GM19240 (cell line): ENCODE measurements at regions not wholly inside any gene's neighbourhood (a gene's known extent, or its start where the extent isn't known, plus 50 kb on each side); places are given as distances from the start of the nearest gene placed in this dataset.
A peak's percentile ranks its signal among the peaks of the same experiment; 100 is the strongest.
"Not testable (repeated sequence)": the region's sequence is repeated elsewhere in the genome, so short reads cannot be mapped to it uniquely, and the experiment has no call there.

ENCODE experiments used
- DNase-seq: peaks from one replicate; pipeline ENCODE4 v3.0.0; 2011; ENCODE audit warnings: low spot score; ENCODE audit not compliant: insufficient read length

DNA sequence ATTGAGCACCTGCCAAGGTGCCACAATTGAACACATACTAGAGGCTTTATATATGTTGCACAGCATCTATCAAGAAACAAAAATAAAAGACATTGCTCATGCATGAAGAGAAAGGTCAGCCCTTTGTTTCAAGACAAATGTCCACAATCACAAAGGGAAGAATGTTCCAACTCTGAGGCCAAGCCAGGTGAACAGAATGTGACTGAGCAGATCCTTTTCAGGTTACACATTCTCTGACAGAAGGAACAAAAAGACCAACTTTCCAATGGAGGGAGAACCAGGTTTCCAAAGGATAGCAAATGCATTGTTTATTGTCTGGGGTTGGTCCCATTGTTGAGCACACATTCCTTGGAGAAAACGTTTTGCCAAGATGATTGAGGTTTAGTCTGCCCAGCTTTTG is 50.2 kb upstream of the FAM174B start:
- no peak for DNase-seq

DNA sequence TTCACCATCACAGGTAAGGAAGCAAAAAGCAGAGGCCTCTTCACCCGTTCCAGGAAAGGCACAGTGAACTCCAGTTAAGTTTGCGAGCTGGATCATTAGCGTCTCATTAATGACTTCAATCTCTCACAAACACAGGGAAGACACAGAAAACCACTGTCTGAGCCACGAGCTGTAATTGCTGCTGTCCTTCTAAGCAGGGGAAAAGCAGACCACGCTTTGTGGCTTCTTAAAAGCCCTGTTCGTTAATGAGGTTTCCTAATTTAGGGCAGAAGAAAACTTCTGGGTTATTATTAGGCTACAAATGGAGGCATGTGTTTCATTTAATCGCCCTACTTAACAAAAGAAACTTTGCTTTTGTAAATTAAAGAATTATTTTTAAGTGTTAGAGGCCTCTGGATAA is 50.6 kb upstream of the FAM174B start:
- DNase-seq: no peak

DNA sequence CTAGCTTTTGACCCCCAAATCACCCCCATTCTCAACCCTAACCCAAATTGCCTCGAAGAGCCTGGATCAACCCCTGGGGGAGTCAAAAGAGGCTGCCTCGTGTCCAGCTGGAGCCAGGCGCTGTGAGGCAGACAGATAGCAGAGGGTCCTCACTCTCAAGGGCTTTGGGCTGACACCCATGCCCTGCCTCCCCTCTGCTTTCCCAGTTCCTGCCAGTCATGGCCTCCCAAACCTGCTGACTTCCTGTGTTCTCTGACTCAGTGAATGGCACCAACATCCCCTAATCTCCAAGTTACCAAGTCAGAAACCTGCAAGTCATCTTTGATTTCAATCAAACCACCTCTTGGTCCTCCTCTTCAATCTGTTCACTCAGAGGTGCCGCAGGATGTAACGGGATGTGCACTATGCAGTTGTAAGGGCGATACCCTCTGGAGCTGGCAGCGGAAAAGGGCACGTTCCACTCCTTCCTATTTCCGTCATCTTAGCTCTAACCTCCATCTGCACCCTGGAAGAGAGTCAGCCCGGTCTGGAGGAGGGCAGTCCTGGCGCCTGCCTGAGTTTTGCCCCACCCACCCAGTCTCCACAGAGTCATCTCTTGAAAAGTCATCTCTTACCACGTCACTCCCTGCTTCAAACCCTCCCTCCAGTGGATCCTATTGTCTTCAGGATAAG is 52.4 kb upstream of the FAM174B start:
- no peak for DNase-seq

DNA sequence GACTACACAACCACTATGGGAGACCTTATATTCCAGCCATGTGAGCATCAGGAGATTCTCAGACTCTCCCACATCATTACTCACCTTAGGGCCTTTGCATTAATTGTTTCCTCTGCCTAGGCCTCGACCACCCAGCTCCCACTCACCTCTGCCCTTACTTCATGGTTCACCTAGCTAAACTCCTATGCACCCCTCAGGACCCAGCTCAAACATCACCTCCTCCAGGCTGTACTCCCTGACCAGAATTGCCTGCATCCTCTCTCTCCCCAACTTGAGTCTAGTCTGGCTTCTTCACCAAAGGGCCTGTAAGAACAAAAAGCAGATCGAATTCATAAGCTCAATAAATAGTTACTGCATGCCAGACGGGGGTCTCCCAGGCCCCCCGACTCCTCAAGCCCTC is 53.1 kb upstream of the FAM174B start:
- no peak for DNase-seq

DNA sequence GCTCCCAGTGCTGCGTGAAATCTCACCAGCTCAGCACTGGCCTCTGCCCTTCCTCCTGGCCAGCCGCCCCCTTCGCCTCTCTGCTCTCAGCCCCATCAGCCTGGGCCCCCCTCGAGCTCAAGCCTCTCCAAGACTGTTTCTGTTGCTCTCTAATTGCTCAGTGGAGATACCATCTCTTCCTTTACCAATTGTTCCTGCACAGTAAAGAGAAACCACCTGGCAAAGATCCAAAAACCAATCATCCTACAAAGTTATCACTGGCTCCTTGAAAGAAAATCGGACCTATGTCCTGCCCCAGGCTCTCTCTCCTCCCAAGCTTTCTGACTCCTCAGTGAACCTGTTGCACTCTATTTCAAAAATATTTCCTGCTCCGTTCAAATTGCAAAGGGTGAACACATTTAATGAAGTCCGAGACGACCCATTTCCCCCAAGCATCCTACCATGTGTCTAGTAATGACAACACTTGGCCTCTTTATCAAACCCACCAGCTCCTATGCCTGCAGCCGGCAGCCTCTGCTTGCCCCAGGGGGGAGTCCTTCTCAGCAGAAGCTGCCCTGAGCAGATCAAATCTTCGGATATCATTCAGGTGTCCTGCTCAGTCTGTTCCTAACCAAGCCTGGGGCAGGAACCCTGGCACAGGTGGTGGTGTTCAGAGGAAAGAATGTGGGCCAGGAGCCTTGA is 53.7 kb upstream of the FAM174B start:
- no peak for DNase-seq

DNA sequence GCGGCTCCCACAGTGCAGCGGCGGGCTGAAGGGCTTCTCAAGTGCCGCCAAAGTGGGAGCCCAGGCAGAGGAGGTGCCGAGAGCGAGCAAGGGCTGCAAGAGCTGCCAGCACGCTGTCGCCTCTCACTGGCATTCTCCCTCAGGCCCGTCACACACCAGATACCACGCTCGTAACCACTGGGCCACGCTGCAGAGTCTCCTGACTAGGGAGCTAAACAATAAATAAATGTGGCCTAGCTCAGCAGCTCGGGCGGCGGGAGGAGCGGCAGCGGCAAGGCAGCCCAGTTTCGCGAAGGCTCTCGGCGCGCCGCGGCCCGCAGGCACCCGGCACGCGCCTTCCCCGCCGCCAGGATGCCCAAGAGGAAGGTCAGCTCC is 55.9 kb upstream of the FAM174B start:
- no peak for DNase-seq

DNA sequence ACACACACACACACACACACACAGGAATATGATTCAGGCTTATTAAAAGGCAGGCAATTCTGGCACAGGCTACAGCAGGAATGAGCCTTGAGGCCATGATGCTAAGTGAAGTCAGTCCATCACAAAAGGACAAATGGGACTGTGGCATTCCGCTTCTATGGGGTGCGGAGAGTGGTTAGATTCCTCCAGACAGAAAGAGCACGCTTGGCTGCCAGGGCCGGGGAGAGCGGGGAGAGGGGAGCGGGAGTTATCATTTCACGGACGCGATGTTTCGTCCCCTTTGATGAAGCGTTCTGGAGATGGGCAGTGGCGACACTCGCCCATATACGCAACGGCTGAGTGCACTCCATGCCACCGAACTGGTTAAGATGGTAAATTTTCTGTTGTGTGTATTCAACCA is 58.5 kb upstream of the FAM174B start:
- DNase-seq: no peak

DNA sequence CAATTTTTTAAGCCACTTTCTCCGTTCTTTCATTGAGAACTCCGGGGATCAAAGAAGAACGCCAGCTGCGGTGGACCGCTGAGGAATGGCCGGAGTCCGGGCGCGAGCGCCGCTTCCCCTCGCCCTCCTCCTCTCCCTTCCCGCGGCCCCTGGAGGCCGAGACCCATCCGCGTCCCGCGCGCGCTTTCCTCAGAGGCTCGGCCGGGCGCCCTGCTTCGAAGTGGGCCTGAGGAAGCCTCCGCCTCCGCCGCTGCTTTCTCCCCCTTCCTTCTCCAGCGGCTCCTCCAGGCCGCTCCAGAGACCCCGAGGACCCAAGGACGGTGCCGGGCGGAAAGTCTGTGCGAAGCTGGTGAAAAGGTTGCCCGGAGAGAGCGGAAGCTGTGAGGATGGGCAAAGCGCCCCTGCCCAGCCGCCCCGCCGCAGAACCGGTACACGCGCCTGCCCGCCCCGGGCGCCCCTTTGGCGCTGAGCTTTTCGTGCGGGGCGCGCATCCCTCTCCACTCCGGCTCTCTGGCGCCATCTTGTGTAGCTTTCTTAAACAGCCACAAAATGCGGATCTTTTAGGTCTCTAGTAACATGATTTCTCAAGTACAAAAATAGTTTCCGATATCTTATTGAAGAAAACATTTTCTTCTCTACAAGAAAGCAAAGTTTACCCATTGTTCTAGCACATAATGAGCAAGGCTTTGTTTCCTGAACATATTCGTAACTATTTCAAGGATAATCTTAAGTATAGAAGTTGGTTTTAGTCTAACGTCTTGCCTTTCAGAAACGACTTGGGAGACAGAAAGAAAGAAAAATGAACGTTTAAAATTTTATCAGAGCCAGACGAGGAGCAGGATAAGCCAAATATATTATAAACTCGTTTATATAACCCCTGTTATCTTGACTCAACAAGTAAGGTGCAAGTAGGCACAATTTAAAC is 59.2 kb upstream of the FAM174B start:
- DNase-seq: peak; percentile 56

DNA sequence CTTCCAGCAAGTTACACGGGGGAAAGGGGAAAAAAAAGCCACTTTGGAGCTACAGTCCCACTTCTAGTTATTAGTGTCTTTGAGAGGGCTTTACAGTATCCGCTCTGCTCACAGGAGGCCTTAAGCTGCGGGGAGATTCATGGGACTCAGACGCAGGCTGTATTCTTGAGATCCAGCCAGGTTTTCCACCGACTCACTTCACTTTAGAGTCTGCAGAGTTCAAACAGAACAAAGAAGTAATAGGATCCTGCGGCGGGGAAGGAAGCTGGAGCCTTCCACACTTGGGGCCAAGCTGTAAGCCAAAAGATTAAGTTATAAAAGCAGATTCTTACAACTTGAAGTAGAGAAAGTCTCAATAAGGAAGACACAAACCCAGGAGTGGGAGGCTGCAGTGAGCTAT is 60.2 kb upstream of the FAM174B start:
- DNase-seq: no peak

DNA sequence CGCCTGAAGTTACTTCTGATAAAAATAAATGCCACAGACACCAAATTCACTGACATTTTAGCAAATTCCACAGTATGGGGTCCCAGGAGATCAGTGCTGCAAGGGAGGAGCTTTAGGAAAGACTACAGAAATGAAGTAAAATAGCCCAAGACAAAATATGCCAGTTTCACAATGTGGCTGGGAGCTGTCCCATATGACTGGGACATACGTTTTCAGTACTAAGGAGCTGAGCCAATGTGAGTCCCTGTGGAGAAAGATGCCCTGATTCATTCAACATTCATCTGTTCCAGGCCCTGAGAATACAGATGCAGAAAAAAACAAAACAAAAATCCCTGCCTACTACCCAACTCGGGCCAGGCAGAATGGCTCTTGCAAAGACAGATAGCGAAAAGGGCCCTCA is 63.4 kb upstream of the FAM174B start:
- DNase-seq: no peak

DNA sequence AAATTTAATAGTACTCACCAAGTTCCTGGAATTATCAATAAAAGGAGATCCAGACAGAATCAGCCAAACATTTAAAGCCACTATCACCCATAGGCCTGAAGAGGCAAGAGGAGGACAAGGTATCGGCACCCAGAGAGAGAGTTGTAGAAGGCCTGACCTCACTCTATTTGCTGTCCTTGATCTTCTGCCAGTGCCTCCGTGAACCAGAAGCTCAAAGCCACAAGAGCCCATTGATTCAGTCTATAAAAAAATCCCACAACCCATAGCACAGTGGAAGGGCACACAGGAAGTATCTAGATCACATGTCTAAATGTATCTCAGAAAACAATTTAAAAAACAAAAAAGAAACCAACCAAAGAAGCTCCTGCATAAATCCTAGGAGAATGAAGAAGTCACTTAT is 68.6 kb upstream of the FAM174B start:
- no peak for DNase-seq

DNA sequence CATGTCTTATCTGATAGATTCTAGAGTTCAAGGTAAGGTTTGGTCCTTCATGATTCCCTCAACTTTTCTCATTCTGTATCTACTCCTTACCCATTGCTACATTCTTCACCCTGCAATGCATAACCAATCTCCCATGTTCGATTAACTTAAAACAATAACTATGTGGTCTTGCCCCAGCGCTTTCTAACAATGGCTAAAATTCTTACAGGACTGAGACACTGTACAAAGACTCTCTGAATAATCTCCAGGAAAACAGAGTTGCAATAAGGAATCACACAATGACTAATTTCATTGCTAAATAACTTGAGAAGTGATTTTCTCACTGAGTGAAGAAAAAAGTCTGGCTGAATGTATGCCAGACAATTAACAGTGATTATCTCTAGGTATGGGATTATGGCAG is 69.6 kb upstream of the FAM174B start:
- no peak for DNase-seq

DNA sequence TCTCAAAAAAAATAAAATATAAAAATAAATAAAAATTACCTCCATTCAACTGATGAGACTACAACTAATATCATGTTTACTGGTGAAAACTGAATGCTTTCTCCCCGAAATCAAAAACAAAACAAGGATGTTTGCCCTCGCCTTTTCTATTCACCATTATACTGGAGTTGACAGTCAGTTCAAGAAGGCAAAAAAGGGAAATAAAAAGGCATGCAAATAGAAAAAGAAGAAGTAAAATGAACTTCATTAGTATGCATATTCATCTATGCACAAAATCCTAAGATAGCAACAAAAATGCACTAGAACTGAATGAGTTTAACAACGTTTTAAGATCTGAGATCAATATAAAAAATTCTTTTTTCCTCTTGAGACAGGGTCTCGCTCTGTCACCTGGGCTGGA is 72.7 kb upstream of the FAM174B start:
- no peak for DNase-seq

DNA sequence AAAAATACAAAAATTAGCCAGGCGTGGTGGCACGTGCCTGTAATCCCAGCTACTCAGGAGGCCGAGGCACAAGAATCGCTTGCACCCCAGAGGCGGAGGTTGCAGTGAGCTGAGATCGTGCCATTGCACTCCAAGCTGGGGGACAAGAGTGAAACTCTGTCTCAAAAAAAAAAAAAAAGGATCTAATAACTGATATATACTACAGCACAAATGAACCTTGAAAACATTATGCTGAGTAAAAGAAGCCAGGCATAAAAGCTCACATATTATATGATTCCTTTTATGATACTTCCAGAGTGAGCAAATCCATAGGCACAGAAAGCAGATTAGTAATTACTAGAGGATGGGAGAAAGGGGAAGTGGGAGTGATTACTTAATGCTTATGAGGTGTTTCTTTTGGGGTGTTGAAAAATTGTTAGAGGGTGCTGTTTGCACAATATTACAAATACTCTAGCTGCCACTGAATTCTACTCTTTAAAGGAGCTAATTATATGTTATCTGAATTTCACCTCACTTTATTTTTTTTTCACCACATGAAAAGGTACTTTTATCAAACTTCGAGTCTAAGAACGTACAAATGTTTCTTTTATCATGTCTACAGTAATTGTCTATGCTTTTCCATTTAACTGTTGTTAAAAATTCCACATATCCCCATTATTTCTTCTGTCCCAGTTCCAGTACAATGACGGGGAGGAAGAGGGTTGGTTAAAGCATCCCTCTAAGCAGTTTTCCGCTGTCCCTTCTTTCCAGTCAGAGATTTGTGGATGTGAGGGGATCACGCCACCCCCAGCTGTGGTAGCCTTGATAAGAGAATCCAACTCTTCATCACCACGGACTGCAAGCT is 77.7 kb upstream of the FAM174B start:
- no peak for DNase-seq

DNA sequence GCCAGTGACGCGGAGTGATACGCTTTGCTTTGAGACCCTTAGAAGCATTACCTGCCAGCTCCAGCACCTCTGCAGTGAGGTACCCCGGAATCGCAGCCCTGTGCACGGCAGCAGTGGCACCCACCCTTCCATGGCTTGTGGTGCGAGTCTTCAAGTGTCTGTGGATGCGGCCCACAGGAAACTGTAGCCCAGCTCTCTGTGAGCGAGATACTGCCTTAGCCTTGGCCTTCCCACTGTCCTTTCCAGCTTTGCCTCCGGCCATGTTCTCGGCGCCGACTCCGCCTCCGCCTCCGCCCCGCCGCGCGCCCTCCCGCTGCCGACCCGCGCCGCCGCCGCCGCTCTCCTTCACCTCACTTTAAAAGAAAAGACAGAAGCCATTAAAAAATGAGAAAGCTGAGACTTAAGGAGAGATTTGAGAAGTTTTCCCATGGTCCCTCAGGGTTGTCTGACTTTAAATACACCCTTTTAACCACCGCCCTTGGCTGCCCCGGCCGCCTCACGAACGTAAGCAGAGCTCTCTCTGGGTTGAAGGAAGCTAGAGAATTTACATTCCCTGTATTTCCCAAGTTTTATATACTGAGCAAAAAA is 78.5 kb upstream of the FAM174B start:
- no peak for DNase-seq

DNA sequence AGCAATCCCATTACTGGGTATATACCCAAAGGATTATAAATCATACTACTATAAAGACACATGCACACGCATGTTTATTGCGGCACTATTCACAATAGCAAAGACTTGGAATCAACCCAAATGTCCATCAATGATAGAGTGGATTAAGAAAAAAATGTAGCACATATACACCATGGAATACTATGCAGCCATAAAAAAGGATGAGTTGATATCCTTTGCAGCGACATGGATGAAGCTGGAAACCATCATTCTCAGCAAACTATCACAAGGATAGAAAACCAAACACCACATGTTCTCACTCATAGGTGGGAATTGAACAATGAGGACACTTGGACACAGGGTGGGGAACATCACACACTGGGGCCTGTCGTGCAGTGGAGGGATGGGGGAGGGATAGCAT is 83.7 kb upstream of the FAM174B start:
- not testable (repeated sequence) for DNase-seq

DNA sequence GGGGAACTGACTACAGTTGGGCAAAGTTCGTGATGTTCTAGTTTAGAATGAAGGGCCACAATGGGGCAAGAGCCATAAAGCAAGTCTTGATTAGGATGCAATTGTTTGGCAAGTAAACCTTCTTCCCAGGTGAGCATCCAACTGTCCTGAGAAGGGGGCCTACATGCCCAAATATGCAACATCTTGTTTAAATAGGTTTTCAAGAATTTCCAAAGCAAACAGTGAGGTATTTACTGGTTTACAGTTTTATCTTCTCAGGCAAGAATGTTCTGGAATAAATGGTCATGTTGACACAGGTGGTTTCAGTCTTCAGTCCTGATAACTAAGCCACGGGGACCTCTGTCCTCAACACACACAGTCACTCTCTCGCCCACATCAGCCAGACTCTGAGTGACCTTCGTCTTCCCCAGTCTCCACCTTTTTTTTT is 90.3 kb upstream of the FAM174B start:
- DNase-seq: no peak

DNA sequence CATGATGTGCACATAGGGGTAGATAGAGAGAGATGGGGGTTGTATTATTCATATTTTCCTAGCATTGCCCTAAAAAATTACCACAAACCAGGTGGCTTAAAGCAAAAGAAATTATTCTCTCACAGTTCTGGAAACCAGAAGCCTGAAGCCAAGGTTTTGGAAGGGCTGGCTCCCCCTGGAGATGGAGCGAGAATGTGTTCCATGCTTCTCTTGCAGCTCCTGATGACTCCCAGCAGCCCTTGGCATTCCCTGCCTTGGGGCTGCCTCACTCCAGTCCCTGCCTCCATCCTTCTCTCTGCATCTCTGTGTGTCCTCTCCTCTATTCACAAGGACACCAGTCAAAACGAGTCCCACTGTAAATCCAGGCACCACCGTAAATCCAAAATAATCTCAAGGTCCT is 91.5 kb upstream of the FAM174B start:
- no peak for DNase-seq

DNA sequence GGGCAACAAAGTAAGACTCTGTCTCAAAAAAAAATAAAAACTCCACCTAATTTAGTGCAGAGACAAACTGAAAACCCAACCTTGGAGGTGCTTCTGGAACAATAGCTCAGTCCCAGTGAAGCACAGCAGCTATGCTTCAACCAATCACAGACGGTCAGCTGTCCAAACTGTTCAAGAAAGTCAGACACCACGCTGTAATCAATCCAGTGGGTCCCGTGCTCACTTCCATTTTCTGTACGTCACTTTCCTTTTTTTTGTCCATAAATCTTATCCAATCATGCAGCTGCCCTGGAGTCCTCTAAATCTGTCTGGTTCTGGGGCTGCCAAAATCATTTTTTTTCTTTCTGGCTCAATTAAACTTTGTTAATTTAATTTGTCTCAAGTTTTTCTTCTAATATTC is 93.6 kb upstream of the FAM174B start:
- DNase-seq: no peak

DNA sequence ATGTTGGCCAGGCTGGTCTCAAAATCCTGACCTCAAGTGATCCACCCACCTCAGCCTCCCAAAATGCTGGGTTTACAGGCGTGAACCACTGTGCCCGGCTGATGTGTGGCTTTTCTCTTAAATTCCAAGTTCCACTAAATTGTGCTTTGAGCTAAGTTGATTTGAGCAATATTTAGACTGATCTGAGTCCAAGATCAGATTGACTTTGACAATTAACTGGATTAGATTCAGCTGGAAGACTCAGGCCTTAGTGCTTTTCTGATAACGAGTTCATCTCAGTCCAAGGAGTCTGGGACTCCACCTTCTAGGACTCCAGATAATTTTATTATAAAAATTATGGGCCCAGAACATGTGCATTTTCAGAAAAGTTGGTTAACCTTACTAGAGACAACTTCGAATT is 94.4 kb upstream of the FAM174B start:
- no peak for DNase-seq

DNA sequence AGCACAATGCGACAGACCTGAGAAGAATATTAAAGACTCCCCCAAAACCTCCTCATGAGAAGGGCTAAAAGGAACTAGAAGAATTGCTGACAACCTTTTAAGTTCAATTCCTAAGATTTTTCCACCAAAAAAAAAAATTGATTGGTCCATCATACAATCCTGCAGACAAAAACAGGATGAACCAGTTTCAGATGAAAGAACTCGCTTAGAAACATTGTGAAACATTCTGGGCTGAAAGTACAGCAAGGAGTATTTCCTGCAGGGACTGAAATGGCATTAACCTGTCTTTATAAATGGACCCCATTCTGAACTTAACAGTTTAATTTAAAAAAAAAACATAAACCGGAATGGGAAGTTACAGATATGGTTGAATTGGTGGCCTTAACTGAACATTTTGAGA is 96.0 kb upstream of the FAM174B start:
- no peak for DNase-seq
